Left lung (tissue), 4 donors: ENCODE measurements at regions not wholly inside any gene's neighbourhood (a gene's known extent, or its start where the extent isn't known, plus 50 kb on each side); places are given as distances from the start of the nearest gene placed in this dataset.
A peak's percentile ranks its signal among the peaks of the same experiment; 100 is the strongest.

ENCODE experiments used
- ATAC-seq: fragments of 200-7000 bp; cut with Tn5 transposase; one replicate; pipeline ENCODE4 v1.9.1; 2020; ENCODE audit warnings: moderate library complexity
- DNase-seq, 4 donors: peaks; one replicate each; pipeline ENCODE4 v3.0.0-alpha.2; 2013 to 2020
- H3K27ac ChIP-seq, 2 donors: fragments of 200-600 bp; sonication (generic) in 1 of 2; one replicate each; pipeline versions ENCODE4 v1.5.0 to v1.8.0; 2020 to 2021
- H3K27me3 ChIP-seq, 2 donors: fragments of 200-600 bp; sonication (generic) in 1 of 2; one replicate each; pipeline versions ENCODE4 v1.5.0 to v1.8.0; 2020 to 2021
- H3K36me3 ChIP-seq, 2 donors: fragments of 200-600 bp; sonication (generic) in 1 of 2; one replicate each; pipeline versions ENCODE4 v1.5.0 to v1.8.0; 2020 to 2021
- H3K4me1 ChIP-seq, 2 donors: fragments of 200-600 bp; one replicate each; pipeline ENCODE4 v1.8.0; 2021
- H3K4me3 ChIP-seq, 2 donors: fragments of 200-600 bp; sonication (generic) in 1 of 2; one replicate each; pipeline versions ENCODE4 v1.5.0 to v1.8.0; 2020 to 2021; ENCODE audit warnings: mild to moderate bottlenecking in 1 of 2
- H3K9me3 ChIP-seq, 2 donors: fragments of 200-600 bp; sonication (generic) in 1 of 2; one replicate each; pipeline versions ENCODE4 v1.5.0 to v1.8.0; 2020 to 2021
- intact Hi-C, 2 donors: fragments of 100-400 bp; cut with DNase I; formaldehyde crosslinking; loops; one replicate each; pipeline versions ENCODE4 v1.11.2 to v1.14.2; 2022
- TF ChIP-seq, protein P1 (sequence below), 2 donors: fragments of 200-600 bp; sonication (generic) in 1 of 2; IDR thresholded peaks; one replicate each; pipeline versions ENCODE4 v1.5.0 to v1.8.0; 2021; ENCODE audit warnings: antibody characterized with exemption in 2 of 2
- donor health status: DM: no; HTN: yes; CAD: no.
- donor health status: DM: no; HTN: no; CAD: no.

DNA sequence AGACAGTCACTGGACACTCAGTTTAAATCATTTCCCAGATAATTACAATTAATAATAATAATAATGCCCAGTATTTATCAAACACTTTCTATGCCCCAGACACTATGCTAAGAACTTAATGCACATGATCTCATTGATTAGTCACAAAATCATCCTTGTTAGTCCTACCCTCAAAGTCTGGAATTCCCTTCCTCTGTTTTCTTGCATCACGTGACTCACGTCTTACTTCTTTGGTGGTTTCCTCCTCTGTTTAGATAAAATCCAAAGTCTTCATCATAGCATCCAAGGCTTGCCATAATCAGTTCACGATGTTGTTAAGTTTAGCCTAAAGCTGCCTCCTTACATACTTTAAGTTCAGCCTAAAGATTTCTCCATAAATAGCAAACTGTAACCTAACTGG is 471.9 kb downstream of the PMP22 start:
- no peak overlapping the region for H3K4me3 ChIP-seq
- no peaks in the 10 kb centered on the region for H3K9me3 ChIP-seq
- no peaks in the 10 kb centered on the region for H3K27me3 ChIP-seq
- intact Hi-C loops, result no loop called here
- ATAC-seq (no peak), DNase-seq (no peak)
- no peaks in the 10 kb centered on the region for H3K36me3 ChIP-seq
- H3K4me1 ChIP-seq, result no peaks in the 10 kb centered on the region
- H3K27ac ChIP-seq, result no peak overlapping the region
- TF ChIP-seq, protein P1, sequence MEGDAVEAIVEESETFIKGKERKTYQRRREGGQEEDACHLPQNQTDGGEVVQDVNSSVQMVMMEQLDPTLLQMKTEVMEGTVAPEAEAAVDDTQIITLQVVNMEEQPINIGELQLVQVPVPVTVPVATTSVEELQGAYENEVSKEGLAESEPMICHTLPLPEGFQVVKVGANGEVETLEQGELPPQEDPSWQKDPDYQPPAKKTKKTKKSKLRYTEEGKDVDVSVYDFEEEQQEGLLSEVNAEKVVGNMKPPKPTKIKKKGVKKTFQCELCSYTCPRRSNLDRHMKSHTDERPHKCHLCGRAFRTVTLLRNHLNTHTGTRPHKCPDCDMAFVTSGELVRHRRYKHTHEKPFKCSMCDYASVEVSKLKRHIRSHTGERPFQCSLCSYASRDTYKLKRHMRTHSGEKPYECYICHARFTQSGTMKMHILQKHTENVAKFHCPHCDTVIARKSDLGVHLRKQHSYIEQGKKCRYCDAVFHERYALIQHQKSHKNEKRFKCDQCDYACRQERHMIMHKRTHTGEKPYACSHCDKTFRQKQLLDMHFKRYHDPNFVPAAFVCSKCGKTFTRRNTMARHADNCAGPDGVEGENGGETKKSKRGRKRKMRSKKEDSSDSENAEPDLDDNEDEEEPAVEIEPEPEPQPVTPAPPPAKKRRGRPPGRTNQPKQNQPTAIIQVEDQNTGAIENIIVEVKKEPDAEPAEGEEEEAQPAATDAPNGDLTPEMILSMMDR (IDR thresholded peaks at IDR 0.05), result no peak

DNA sequence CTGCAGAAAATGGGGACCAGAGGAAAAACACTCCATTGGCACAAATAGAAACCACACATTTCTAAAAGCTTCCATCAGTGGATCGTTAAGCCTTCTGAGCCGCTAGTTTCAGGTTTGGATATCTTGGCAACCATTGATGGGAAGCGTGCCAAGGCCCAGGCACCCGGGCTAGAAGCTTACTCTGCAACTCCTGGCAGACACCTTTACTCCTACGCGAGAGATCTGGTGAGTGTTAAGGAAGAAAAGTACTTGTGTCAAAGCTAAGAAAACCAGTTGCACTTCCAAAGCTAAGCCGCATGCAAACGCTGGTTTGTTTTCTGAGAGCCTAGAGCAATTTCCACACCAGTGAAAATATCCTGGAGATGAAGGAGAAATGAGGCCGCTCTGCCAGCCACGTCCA is 472.4 kb downstream of the PMP22 start:
- H3K4me1 ChIP-seq, result no peaks in the 10 kb centered on the region
- no peaks in the 10 kb centered on the region for H3K36me3 ChIP-seq
- H3K4me3 ChIP-seq, result no peak overlapping the region
- TF ChIP-seq, protein P1 (IDR thresholded peaks at IDR 0.05), result no peak
- intact Hi-C loops, result no loop called here
- H3K27ac ChIP-seq, result no peak overlapping the region
- H3K9me3 ChIP-seq, result no peaks in the 10 kb centered on the region
- ATAC-seq, result no peak
- DNase-seq, result no peak
- H3K27me3 ChIP-seq, result no peaks in the 10 kb centered on the region

DNA sequence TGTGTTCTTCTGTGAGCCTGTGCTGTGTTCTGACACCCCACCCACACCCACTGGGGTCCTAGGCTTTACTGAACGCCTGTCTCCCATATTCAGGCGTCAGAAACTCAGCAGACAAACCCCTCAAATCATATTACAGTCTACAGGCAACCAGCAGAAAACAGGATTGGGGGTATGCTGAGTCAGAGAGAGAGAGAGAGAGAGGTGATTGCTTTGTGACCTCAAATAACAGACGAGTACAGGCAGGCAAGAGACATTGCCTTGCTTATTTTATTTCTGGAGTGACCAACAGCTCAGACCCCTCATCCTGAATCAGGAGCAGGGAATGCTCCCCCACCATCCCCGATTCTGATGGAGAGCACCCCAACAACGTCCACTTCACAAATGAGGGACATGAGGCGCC is 473.9 kb downstream of the PMP22 start:
- intact Hi-C loops, result no loop called here
- no peak for ATAC-seq

DNA sequence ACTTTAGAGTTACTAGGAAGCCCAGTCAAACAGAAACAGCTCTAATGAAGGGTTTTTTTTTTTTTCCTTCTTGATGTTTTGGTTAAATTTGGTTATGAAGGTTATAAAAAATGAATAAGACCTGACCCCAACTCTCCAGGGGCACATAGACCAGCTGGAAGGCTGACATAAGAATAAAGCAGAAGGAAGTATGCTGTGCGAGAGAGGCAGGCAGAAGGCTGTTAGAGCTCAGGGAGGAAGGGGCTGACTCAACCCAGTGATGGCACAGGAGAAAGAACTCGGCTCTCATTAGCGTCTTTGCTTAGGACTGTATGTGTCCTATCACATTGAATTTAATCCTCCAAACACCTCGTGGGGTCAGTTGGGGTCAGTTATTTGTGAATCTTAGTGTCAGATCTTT is 474.6 kb downstream of the PMP22 start:
- H3K9me3 ChIP-seq, result no peaks in the 10 kb centered on the region
- DNase-seq (no peak), ATAC-seq (no peak)
- H3K4me3 ChIP-seq, result no peak overlapping the region
- intact Hi-C loops, result no loop called here
- no peaks in the 10 kb centered on the region for H3K27me3 ChIP-seq
- TF ChIP-seq, protein P1 (IDR thresholded peaks at IDR 0.05), result no peak
- H3K36me3 ChIP-seq, result no peaks in the 10 kb centered on the region
- H3K27ac ChIP-seq, result no peak overlapping the region
- H3K4me1 ChIP-seq, result no peaks in the 10 kb centered on the region

More for the DNA sequence above, 473.9 kb downstream of the PMP22 start:
- H3K27me3 ChIP-seq, result no peaks in the 10 kb centered on the region
- H3K4me3 ChIP-seq, result no peak overlapping the region
- no peak overlapping the region for H3K27ac ChIP-seq
- H3K9me3 ChIP-seq, result no peaks in the 10 kb centered on the region
- TF ChIP-seq, protein P1 (IDR thresholded peaks at IDR 0.05), result no peak
- H3K4me1 ChIP-seq, result no peaks in the 10 kb centered on the region
- H3K36me3 ChIP-seq, result no peaks in the 10 kb centered on the region
- no peak for DNase-seq

DNA sequence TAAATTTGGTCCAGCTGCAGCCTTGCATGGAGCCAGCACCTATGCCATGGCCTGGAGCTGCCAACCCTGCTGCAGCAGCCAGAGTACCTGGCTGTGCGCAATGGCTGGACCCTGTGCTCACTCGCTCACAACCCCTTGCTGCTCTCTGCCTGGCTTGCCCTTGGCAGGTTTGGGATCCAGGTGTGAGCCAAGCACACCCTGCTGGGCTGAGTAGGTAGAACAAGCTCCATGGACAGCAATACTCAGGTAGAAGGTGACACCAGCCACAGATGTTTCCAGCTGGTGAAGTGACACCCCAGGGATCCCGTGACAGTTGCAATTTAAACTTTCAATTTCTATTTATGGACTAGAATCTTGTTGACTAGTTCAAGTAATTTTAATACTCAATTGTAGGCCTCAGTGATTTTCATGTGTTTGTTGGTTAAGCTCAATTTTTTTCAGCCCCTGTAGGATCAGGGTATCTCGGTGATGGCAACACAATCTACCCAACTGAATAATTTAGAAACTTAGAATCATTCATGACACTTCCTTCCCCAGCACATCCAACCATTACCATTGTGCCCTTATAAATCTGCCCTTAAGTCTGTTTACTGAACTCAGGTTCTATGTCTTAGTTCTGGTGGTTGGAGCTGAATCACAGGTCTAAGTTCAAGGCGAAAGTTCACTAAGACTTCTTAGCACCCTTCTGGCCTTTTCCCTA is 480.0 kb downstream of the PMP22 start:
- TF ChIP-seq, protein P1 (IDR thresholded peaks at IDR 0.05), result no peak
- peak; percentile 34 for ATAC-seq
- H3K27ac ChIP-seq, result no peak overlapping the region
- intact Hi-C loops, result no loop called here
- DNase-seq, result no peak
- peaks cover 0 to 6% of the 10 kb centered on the region in 2 donors for H3K27me3 ChIP-seq
- H3K4me3 ChIP-seq, result no peak overlapping the region
- H3K4me1 ChIP-seq, result no peaks in the 10 kb centered on the region
- H3K9me3 ChIP-seq, result no peaks in the 10 kb centered on the region
- H3K36me3 ChIP-seq, result no peaks in the 10 kb centered on the region
